GM18508 (cell line): ENCODE measurements at regions not wholly inside any gene's neighbourhood (a gene's known extent, or its start where the extent isn't known, plus 50 kb on each side); places are given as distances from the start of the nearest gene placed in this dataset.

Source experiments
- ATAC-seq: cut with Tn5 transposase; IDR thresholded peaks from one replicate; pipeline ENCODE4 v1.9.1; 2021; ENCODE audit warnings: moderate number of reproducible peaks; ENCODE audit not compliant: insufficient read depth, unreplicated experiment

DNA sequence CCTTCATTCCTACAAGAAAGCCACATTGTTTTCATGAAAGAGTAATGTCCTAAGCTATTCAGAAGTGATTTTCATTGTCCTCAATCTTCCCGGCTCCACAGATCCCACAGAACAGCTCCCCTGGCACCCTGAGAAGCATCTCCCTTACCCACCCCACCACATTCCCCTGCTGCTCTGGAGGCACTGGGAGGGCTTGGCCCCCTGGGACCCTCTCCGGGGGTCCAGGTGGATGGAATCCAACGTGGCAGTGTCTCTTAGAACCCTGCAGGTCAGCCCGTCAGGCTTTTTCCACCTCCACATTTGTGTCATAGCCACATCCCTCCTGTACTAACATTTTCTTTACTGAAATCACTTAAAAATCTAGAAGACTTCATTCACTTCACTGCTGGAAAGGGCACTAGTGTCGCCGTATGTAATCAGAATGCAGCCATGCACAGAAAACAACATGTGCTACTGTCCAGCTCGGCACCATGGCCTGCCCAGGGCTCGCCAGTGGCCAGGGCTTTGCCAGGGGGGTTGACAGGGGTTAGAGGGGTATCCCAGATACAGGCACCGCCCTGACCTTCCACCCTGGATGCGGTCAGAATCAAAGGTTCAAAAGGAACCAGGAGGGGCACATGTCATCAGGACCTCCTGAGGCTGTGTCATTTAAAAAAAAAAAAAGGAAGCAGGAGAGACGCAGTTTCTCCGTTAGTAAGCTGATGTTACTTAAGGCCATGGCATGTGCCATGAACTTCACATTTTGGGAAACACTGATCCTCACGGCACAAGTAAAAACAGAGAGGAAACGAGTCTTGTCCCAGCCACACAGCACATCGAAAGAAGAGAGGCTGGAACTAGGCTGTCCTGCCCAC lies 106.3 kb downstream of the LSM3 start:
- ATAC-seq = no peak

- no peak for ATAC-seq
Observed at GRCh38 chr3:14285548-14285925, 106.9 kb downstream of the LSM3 start.

DNA sequence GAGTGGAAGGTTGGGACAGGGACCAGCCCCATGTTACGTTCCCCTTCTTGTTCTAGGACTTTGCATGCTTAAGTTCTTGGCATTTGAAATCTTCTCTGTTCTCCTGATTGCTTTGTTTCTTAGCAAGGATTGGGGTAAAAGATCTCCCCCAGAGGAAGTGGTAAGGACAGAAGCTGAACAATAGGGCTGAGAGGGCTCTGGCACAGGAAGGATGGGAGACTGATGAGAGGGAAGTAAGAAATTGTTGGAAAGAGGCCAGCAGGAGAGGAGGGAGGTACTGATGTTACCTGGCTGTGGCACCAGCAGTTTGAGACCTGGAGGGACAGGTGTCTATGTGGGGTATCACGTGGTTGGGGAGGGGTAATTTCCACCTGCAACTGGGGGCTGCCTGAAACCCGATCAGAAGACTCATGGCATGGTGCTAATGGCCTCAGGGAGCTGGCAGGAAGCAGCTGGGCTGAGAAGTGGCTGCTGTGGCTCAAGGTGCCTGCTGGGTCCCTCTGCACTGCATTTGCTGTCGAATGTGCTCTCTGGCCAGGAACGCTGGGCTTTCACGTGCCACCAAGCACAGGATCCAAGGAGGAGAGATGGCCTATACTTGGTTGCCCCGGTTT lies 108.4 kb downstream of the LSM3 start:
- ATAC-seq = no peak

DNA sequence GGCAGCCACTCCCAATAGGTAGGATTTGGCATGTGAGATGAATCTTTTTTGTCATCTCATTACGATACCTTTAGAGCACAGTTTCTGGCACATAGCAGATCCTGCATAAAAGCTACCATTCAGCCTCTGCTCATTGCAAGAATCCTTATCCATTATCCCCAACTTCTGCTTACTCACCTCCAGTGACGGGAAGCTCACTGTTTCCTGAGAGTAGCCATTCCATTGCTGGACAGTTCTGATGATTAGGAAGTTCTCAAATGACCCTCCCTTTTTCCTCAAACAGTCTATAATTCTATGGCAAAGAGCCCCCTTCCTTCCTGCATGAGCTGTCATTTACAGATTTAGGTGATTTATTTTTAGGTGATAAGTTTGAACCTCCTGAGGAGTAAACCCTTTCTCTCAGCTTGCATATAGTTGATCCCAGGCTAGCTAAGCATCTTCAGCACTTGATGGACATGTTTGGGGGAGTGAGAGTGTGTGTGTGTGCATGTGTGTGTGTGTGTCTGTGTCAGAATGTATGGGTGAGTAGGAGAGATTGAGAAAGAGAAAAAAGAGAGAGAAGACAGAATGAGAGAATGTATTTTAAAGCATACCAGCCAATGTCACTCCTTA lies 109.7 kb downstream of the LSM3 start:
- ATAC-seq = no peak

DNA sequence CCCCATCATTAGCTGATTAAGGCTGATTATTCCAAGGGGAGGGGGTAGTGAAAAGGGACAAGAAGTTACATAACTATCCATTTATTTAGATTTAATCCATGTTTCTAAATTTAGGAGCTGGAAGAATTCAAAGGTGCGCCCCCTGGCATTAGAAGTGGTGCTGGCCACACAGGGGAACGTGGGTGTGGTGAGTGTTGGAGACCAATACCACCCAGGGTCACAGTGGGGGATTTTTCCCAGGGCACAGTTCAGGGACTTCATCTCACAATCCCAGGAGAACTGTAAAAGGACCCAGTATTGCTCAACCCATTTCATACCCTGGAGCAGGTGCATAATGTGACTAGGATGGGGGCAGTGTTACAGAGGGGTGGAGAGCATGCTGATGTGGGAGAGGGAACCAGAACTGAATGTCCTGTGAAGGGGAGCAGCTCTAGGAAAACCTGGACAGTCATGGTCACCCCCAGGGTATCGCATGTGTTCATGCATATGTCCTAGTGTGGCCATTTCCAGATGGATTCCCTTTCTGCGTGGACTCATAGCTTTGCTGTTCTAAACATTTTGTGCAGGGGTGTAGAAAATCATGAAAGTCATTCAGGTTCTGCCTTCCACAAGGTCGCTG lies 110.3 kb downstream of the LSM3 start:
- ATAC-seq = no peak

DNA sequence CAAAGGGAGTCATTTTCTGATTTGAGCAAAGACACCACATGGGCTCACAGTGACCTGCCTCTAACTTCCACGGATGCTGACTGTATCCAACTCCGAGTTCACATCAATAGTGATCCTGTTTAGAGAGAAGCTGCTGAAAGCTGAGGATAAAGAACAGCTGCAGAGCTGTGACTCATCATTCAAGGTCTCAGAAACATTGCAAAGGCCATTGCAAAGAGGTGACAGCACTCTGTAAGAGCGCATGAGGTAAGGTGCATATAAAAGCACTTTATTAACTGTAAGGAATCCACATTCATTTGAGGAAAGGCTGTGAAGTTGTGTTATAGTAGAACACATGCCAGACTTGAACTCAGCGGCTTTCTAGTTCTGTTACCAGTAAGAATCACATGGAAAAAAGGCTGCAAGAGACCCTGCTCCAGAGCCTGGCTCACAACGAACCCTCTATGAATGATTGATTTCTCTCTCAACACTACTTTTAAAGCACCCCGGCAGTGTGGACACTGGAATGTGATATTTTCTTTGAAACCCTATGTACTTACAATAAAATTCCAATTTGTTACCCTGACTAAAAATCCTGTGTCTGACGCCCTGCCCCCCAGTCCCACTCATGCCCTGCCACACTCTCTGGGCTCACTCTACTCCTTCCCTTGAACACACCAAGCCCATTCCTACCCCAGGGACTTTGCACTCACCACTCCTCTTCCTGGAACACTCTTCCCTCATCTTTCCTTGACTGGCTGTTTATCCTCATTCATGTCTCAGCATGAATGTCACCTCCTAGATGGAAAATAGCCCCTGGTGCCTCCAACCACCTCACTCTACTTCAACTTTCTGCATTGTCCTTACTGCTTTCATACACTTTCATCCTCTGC lies 111.2 kb downstream of the LSM3 start:
- ATAC-seq = no peak

- no peak for ATAC-seq
Observed at GRCh38 chr3:14290631-14291385, 111.6 kb upstream of the SLC6A6 start.

DNA sequence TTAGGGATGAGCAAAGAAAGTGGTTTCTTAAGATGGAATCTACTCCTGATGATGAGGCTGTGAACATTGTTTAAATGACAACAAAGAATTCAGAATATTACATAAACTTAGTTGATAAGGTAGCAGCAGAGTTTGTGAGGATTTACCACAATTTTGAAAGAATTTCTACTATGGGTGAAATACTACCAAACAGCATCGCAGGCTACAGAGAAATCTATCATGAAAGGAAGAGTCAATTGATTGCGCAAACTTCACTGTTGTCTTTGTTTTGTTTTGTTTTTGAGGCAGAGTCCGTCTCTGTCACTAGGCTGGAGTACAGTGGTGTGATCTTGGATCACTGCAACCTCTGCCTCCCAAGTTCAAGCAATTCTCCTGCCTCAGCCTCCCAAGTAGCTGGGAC lies 107.4 kb upstream of the SLC6A6 start:
- no peak for ATAC-seq

DNA sequence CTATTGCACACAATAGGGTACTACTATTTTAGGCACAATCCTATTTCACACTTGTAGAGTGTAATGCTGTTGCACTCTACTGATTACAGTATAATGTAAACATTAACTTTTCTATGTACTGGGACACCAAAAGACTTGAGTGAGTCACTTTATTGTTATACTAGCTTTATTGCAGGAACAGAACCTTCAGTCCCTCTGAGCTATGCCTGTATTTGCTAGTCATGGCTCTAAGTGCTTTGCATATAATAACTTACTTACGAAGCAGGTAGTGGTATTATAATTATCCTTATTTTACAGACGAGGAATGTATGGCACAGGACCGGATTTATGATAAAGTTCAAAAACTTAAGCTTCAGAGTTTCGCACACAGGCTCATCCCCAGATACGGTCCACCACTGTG lies 106.6 kb upstream of the SLC6A6 start:
- ATAC-seq = no peak

DNA sequence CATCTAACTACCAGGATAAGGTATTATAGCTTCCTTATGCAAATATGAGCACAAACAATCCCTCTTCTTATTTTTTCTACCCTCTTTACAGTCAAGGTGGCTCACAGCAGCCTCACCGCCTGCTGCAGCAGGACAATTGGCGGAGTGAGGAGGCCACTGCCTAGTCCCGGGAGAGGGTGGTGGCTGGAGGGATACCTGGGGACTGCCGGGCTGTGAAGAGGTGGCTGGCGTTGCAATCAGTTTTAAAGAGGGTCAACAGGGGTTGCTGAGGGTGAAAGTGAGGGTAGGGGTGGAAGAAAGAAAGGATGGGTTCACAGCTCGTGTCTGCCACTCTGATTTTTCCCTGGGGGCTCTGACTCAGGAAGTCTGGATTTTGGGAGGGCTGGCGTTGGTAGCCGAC lies 105.1 kb upstream of the SLC6A6 start:
- ATAC-seq = no peak

GRCh38 chr3:14297784-14298236 lies 104.6 kb upstream of the SLC6A6 start:
- ATAC-seq = no peak

DNA sequence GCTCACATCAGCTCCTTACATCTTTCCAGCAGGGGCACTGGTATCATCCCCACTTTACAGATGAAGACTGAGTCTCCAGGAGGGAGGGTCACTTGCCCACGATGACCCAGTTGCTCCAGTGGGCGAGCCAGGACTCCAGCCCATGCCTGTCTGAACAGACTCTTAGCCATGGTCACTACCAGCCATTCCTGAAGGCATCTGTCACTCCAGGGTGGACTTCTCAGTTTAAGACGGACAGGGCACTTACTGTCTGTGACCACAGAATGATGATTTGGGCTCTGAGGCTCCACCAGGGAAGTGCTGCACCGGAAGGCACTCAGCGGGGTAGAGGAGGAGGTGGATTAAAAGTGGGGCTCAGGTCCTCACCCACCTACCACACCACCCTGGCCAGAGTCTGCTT lies 104.0 kb upstream of the SLC6A6 start:
- no peak for ATAC-seq

DNA sequence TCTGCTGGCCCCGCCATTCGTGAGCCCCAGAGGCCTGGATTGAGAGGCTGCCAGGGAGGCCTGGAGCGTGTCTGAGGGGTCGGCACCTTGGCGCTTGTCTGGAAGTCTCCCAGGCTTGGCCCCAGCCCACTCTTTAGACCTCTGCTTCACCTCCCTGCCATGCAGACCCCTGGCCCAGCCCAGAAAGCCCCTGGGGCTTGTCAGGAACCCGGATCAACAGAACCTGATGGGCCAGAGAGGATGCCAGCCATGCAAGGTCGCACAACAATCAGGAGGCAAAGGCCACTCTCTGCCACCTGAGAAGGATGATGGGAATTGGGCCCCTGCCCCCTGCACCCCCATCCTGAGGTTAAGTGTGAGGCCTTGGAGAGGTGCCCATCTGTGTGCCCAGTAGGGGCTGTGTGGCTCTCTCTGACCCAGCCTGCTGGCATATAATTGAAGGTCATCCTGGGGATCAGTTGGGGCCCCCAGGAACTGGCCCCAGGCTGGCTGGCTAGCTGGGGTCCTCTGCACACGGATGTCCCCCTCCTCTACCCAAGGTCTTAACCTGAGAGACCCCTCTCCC lies 103.3 kb upstream of the SLC6A6 start:
- ATAC-seq = no peak

DNA sequence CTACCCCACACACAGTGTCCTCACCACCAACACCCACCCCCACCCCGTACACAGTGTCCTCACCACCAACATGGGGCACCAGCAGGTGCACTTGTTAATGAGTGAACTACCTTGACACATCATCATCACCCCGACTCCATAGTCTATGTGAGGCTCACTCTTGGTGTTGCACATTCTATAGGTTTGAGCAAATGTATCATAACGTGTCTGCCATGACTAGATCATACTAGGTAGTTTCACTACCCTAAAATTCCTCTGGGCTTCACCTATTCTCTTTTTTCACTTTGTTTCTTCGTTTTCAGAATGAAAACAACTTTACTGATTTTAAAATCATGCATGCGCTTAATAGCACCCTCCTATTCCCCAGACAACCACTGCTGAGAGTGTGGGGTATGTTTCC lies 102.6 kb upstream of the SLC6A6 start:
- ATAC-seq = peak; percentile 62

DNA sequence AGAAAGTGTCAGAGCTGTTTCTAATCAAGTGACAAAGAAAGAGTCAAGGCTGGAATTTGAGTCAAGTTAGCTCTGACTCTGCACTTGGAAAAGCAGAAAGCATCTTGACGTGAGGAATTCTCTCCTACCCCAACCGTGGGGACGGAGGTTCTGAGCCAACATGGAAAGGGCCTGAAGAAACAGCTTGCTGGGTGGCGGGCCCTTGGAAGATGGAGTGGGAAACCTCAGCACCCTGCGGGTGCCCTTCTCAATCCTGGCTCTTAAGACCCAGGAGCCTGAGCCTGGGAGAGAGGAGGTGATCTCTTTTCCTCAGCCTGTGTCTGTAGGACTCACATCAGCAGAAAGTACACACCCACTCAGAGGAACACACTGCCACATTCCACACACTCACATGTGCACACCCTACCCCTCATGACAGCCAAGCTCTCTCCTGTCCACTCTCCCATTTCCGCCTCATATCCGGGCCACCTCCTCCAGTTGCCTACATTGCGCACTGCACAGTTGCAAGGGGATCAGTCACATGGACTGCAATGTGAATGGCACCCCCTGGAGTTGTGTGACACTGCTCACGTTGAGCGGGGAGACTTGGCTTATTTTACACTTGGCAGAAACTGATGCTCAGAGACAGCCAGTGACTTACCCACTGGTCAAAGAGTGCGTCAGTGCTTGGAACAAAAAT lies 101.5 kb upstream of the SLC6A6 start:
- ATAC-seq = no peak

DNA sequence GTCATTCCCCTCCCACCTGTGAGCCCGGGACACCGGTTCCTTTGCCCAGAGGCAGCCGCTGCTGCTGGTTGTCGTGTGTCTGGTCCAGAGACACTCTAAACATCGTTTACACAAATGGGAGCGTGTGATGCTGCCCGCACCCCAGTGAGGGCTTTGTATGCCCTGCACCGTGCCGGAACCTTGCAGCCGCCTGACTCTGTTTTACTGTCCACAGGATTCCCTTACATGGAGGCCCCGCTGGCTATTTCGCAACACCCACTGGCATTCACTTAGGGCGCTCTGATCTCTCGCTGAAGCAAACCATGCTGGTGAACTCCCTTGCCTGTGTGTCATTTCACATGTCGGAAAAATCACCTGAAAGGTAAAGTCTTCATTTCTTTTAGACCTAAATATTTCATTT lies 100.8 kb upstream of the SLC6A6 start:
- ATAC-seq = no peak

GRCh38 chr3:14303336-14304100 lies 98.9 kb upstream of the SLC6A6 start:
- ATAC-seq = no peak
